SU-DHL-6 (cell line): ENCODE measurements at regions not wholly inside any gene's neighbourhood (a gene's known extent, or its start where the extent isn't known, plus 50 kb on each side); places are given as distances from the start of the nearest gene placed in this dataset.

Experiments
- H2AFZ ChIP-seq: fragments of 200-600 bp; sonication (generic); 2 replicates; pipeline ENCODE4 v1.6.1; 2014; ENCODE audit warnings: low read depth, mild to moderate bottlenecking, moderate library complexity, mixed read lengths, antibody characterized with exemption, low read length; ENCODE audit not compliant: severe bottlenecking
- H3F3A ChIP-seq: fragments of 200-600 bp; shearing (Covaris generic); 2 replicates; pipeline ENCODE4 v1.6.0; 2016; ENCODE audit warnings: antibody characterized with exemption, mild to moderate bottlenecking; ENCODE audit not compliant: insufficient read depth
- H3K27ac ChIP-seq: fragments of 200-600 bp; sonication (generic); 2 replicates; pipeline ENCODE4 v1.5.1; 2016; ENCODE audit warnings: low read depth, mild to moderate bottlenecking, low read length, moderate library complexity, mixed read lengths
- H3K27me3 ChIP-seq: fragments of 200-600 bp; sonication (generic), shearing (Covaris generic); 2 replicates; pipeline ENCODE4 v1.6.0; 2014; ENCODE audit warnings: mild to moderate bottlenecking, low read length
- H3K36me3 ChIP-seq: fragments of 200-600 bp; sonication (generic); 2 replicates; pipeline ENCODE4 v1.6.1; 2014; ENCODE audit warnings: mild to moderate bottlenecking, low read length, mixed read lengths
- H3K4me2 ChIP-seq: fragments of 300-600, 200-600 bp; shearing (Covaris generic), sonication (generic); 2 replicates; pipeline ENCODE4 v1.6.0; 2014; ENCODE audit warnings: low read length, low read depth, mild to moderate bottlenecking; ENCODE audit not compliant: poor library complexity, severe bottlenecking
- H3K4me3 ChIP-seq: fragments of 200-600 bp; sonication (generic); 2 replicates; pipeline ENCODE4 v1.5.1; 2014; ENCODE audit warnings: antibody characterized with exemption, low read length, mild to moderate bottlenecking, mixed read lengths; ENCODE audit not compliant: insufficient read depth, poor library complexity, severe bottlenecking
- H3K79me2 ChIP-seq: fragments of 200-600 bp; sonication (generic); 2 replicates; pipeline ENCODE4 v1.6.1; 2014; ENCODE audit warnings: mild to moderate bottlenecking, low read length, moderate library complexity; ENCODE audit not compliant: insufficient read depth
- H3K9ac ChIP-seq: fragments of 200-600 bp; sonication (generic); 2 replicates; pipeline ENCODE4 v1.7.0; 2014; ENCODE audit warnings: mild to moderate bottlenecking, low read length
- H3K9me2 ChIP-seq: fragments of 200-600 bp; sonication (generic); replicated peaks from 2 replicates; pipeline ENCODE4 v1.6.1; 2014; ENCODE audit warnings: low read length; ENCODE audit not compliant: insufficient read depth
- H3K9me3 ChIP-seq: fragments of 200-600 bp; sonication (generic); 2 replicates; pipeline ENCODE4 v1.6.1; 2014; ENCODE audit warnings: low read length, mixed read lengths; ENCODE audit not compliant: insufficient read depth
- H4K20me1 ChIP-seq: fragments of 200-600 bp; sonication (generic); 2 replicates; pipeline ENCODE4 v1.6.1; 2014; ENCODE audit warnings: low read depth, mild to moderate bottlenecking, antibody characterized with exemption, low read length, moderate library complexity, mixed read lengths
- CTCF ChIP-seq: fragments of 200-600 bp; sonication (generic); IDR thresholded peaks from one replicate; pipeline ENCODE4 v1.5.1; 2017; ENCODE audit warnings: antibody characterized with exemption, mild to moderate bottlenecking, low read length, moderate library complexity; ENCODE audit not compliant: insufficient read depth, poor library complexity, severe bottlenecking
- EZH2phosphoT487 ChIP-seq: fragments of 200-600 bp; sonication (generic), shearing (Covaris generic); conservative IDR thresholded peaks from 2 replicates; pipeline ENCODE4 v1.6.1; 2018; ENCODE audit warnings: mild to moderate bottlenecking, antibody characterized with exemption, low read length, moderate library complexity, mixed read lengths

DNA sequence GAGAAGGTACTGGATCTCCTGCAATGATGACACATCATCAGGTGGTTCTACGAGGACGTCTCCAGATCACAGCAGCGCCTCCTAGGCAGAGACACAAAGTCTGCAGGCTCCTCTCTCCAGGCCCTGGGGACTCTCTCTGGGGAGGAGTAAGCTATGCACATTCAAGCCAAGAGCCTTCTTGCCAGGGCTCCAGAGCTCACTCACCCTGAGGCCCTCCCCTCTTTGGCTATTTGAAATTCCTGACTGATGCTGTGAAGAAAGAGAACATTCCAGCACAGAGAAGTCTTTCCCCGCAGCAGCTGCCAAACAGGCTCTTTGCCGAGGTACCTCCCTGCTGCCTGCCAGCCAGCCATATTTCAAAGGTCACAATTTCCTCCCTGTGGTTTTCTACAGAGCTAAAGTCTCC lies 204.9 kb downstream of the CSNK2A3 start:
- no peak overlapping the region for H3K4me3 ChIP-seq
- no peak overlapping the region for H3K4me2 ChIP-seq
- H3K9me3 ChIP-seq = no peaks in the 10 kb centered on the region
- no peak overlapping the region for H2AFZ ChIP-seq
- H4K20me1 ChIP-seq = no peaks in the 10 kb centered on the region
- H3K27me3 ChIP-seq = no peaks in the 10 kb centered on the region
- H3K27ac ChIP-seq = no peak overlapping the region
- H3F3A ChIP-seq = no peaks in the 10 kb centered on the region
- H3K9ac ChIP-seq = no peak overlapping the region
- TF ChIP-seq CTCF (no peak), EZH2phosphoT487 (no peak)
- H3K79me2 ChIP-seq = no peaks in the 10 kb centered on the region
- H3K9me2 ChIP-seq = no peaks in the 10 kb centered on the region
- H3K36me3 ChIP-seq = no peaks in the 10 kb centered on the region

- Histone ChIP-seq H3K27me3 (no peaks in the 10 kb centered on the region), H3F3A (no peaks in the 10 kb centered on the region), H3K4me3 (no peak overlapping the region), H3K36me3 (no peaks in the 10 kb centered on the region), H4K20me1 (no peaks in the 10 kb centered on the region), H3K79me2 (no peaks in the 10 kb centered on the region), H3K9ac (no peak overlapping the region), H3K9me2 (no peaks in the 10 kb centered on the region), H3K4me2 (no peak overlapping the region), H3K9me3 (no peaks in the 10 kb centered on the region), H3K27ac (no peak overlapping the region), H2AFZ (no peak overlapping the region)
- TF ChIP-seq EZH2phosphoT487 (no peak), CTCF (no peak)
These were observed 206.2 kb downstream of the CSNK2A3 start for GRCh38 chr11:11146830-11147229.

DNA sequence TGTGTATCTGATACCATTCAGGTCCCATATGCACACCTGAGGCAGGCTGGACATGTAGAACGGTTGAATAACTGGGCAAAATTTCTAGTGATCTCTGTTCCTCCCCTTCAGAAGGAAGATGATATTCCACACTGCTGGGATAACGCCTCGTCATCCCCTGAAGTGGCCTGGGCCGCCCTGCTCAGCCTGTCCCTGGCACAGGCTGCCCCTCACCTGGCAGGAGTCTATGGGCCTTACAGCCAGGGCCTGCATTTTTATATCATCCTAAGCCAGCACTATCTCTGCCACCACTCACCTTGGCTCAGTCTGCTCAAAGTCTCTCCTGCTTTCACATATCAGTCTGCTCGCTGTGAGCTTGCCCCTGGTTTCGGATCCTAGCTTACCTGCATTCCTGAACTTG lies 209.2 kb downstream of the CSNK2A3 start:
- H4K20me1 ChIP-seq = no peaks in the 10 kb centered on the region
- H3K27me3 ChIP-seq = no peaks in the 10 kb centered on the region
- no peak overlapping the region for H3K9ac ChIP-seq
- H3K4me2 ChIP-seq = no peak overlapping the region
- H3K9me3 ChIP-seq = no peaks in the 10 kb centered on the region
- TF ChIP-seq EZH2phosphoT487 (no peak), CTCF (no peak)
- no peaks in the 10 kb centered on the region for H3K79me2 ChIP-seq
- H3F3A ChIP-seq = no peaks in the 10 kb centered on the region
- H3K9me2 ChIP-seq = no peaks in the 10 kb centered on the region
- no peak overlapping the region for H2AFZ ChIP-seq
- H3K4me3 ChIP-seq = no peak overlapping the region
- H3K36me3 ChIP-seq = no peaks in the 10 kb centered on the region
- no peak overlapping the region for H3K27ac ChIP-seq

DNA sequence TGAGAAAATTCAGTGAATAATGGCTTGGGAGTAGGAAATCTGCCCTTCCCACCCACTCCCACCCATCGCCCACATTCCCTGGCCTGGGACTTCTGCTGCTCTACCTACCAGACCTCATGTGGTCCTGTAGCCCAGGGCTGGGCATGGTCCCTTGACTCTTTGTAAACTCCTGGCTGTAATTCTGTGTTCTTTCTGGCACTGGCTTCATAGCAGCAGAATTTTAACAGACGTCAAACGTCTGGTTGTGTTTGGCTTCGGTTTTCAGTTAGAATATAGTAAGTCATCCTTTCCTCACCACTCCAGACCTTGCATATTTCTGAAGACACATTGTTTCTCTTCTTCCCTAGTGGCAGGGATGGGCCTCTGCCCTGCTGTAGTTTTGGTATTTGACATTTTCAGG lies 210.6 kb downstream of the CSNK2A3 start:
- Histone ChIP-seq H3K36me3 (no peaks in the 10 kb centered on the region), H3K27ac (no peak overlapping the region), H3K79me2 (no peaks in the 10 kb centered on the region), H3K9me3 (no peaks in the 10 kb centered on the region), H3K9ac (no peak overlapping the region), H3K4me3 (no peak overlapping the region), H3K9me2 (no peaks in the 10 kb centered on the region), H3F3A (no peaks in the 10 kb centered on the region), H3K4me2 (no peak overlapping the region), H3K27me3 (no peaks in the 10 kb centered on the region), H2AFZ (no peak overlapping the region), H4K20me1 (no peaks in the 10 kb centered on the region)
- TF ChIP-seq EZH2phosphoT487 = no peak
- TF ChIP-seq CTCF = no peak
